MM.1S (cell line): ENCODE measurements at regions not wholly inside any gene's neighbourhood (a gene's known extent, or its start where the extent isn't known, plus 50 kb on each side); places are given as distances from the start of the nearest gene placed in this dataset.

ENCODE experiments used
- DNase-seq: peaks from one replicate; pipeline ENCODE4 v3.0.0-alpha.2; 2015
- H2AFZ ChIP-seq: fragments of 300-600 bp; sonication (generic); 2 replicates; pipeline ENCODE4 v1.6.0; 2016; ENCODE audit warnings: antibody characterized with exemption, low read length
- H3F3A ChIP-seq: fragments of 300-600 bp; sonication (generic); 2 replicates; pipeline ENCODE4 v1.6.1; 2016; ENCODE audit warnings: mild to moderate bottlenecking, antibody characterized with exemption, low read length, moderate library complexity, mixed read lengths; ENCODE audit not compliant: insufficient read depth
- H3K27ac ChIP-seq: fragments of 300-600 bp; sonication (generic); 2 replicates; pipeline ENCODE4 v1.5.1; 2016; ENCODE audit warnings: mild to moderate bottlenecking, low read length
- H3K27me3 ChIP-seq: fragments of 300-600 bp; sonication (generic); replicated peaks from 2 replicates; pipeline ENCODE4 v1.6.0; 2016; ENCODE audit warnings: low read length; ENCODE audit not compliant: insufficient read depth
- H3K36me3 ChIP-seq: fragments of 300-600 bp; sonication (generic); replicated peaks from 2 replicates; pipeline ENCODE4 v1.6.1; 2016; ENCODE audit warnings: mild to moderate bottlenecking, low read length, mixed read lengths; ENCODE audit not compliant: insufficient read depth
- H3K4me1 ChIP-seq: fragments of 300-600 bp; sonication (generic); 2 replicates; pipeline ENCODE4 v1.6.1; 2016; ENCODE audit warnings: low read length, mixed read lengths
- H3K4me2 ChIP-seq: fragments of 300-600 bp; sonication (generic); 2 replicates; pipeline ENCODE4 v1.6.0; 2016; ENCODE audit warnings: low read depth, low read length
- H3K4me3 ChIP-seq: fragments of 300-600 bp; sonication (generic); 2 replicates; pipeline ENCODE4 v1.5.1; 2016; ENCODE audit warnings: low read length, mixed read lengths
- H3K79me2 ChIP-seq: fragments of 300-600 bp; sonication (generic); 2 replicates; pipeline ENCODE4 v1.6.1; 2016; ENCODE audit warnings: mixed run types, low read length, mixed read lengths
- H3K9ac ChIP-seq: fragments of 300-600 bp; sonication (generic); 2 replicates; pipeline ENCODE4 v1.6.1; 2016; ENCODE audit warnings: low read length, mixed read lengths
- H3K9me2 ChIP-seq: fragments of 300-600 bp; sonication (generic); replicated peaks from 2 replicates; pipeline ENCODE4 v1.6.1; 2016; ENCODE audit warnings: mild to moderate bottlenecking, low read length, mixed read lengths; ENCODE audit not compliant: insufficient read depth
- H3K9me3 ChIP-seq: fragments of 300-600 bp; sonication (generic); replicated peaks from 2 replicates; pipeline ENCODE4 v1.6.1; 2016; ENCODE audit warnings: mild to moderate bottlenecking, low read length, mixed read lengths; ENCODE audit not compliant: insufficient read depth
- H4K20me1 ChIP-seq: fragments of 300-600 bp; sonication (generic); 2 replicates; pipeline ENCODE4 v1.6.1; 2016; ENCODE audit warnings: mild to moderate bottlenecking, low read length, moderate library complexity, mixed read lengths; ENCODE audit not compliant: insufficient read depth
- EZH2 ChIP-seq: fragments of 300-600 bp; sonication (generic); optimal IDR thresholded peaks from 2 replicates; pipeline ENCODE3; 2017; ENCODE audit warnings: low read depth, mild to moderate bottlenecking, antibody characterized with exemption, low read length, mixed read lengths
- EZH2phosphoT487 ChIP-seq: fragments of 300-600 bp; sonication (generic); IDR thresholded peaks from 2 replicates; pipeline ENCODE4 v1.6.1; 2018; ENCODE audit warnings: antibody characterized with exemption, low read length
- TF ChIP-seq, protein P1 (sequence below): fragments of 300-600 bp; sonication (generic); IDR thresholded peaks from 2 replicates; pipeline ENCODE4 v1.5.1; 2016; ENCODE audit warnings: antibody characterized with exemption, low read length, mixed read lengths

GRCh38 chr1:115400426-115400825, 62.4 kb upstream of the NGF start:
- H3K27me3 ChIP-seq = no peaks in the 10 kb centered on the region
- H2AFZ ChIP-seq = no peak overlapping the region
- DNase-seq = no peak
- H3K4me1 ChIP-seq = no peaks in the 10 kb centered on the region
- no peak overlapping the region for H3K9ac ChIP-seq
- no peaks in the 10 kb centered on the region for H3K36me3 ChIP-seq
- H4K20me1 ChIP-seq = no peaks in the 10 kb centered on the region
- H3F3A ChIP-seq = no peaks in the 10 kb centered on the region
- H3K27ac ChIP-seq = no peak overlapping the region
- H3K9me3 ChIP-seq = no peaks in the 10 kb centered on the region
- H3K79me2 ChIP-seq = no peaks in the 10 kb centered on the region
- H3K4me3 ChIP-seq = no peak overlapping the region
- no peaks in the 10 kb centered on the region for H3K9me2 ChIP-seq
- no peak overlapping the region for H3K4me2 ChIP-seq
- no peak for TF ChIP-seq EZH2
- TF ChIP-seq, protein P1, sequence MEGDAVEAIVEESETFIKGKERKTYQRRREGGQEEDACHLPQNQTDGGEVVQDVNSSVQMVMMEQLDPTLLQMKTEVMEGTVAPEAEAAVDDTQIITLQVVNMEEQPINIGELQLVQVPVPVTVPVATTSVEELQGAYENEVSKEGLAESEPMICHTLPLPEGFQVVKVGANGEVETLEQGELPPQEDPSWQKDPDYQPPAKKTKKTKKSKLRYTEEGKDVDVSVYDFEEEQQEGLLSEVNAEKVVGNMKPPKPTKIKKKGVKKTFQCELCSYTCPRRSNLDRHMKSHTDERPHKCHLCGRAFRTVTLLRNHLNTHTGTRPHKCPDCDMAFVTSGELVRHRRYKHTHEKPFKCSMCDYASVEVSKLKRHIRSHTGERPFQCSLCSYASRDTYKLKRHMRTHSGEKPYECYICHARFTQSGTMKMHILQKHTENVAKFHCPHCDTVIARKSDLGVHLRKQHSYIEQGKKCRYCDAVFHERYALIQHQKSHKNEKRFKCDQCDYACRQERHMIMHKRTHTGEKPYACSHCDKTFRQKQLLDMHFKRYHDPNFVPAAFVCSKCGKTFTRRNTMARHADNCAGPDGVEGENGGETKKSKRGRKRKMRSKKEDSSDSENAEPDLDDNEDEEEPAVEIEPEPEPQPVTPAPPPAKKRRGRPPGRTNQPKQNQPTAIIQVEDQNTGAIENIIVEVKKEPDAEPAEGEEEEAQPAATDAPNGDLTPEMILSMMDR = no peak
- no peak for TF ChIP-seq EZH2phosphoT487

DNA sequence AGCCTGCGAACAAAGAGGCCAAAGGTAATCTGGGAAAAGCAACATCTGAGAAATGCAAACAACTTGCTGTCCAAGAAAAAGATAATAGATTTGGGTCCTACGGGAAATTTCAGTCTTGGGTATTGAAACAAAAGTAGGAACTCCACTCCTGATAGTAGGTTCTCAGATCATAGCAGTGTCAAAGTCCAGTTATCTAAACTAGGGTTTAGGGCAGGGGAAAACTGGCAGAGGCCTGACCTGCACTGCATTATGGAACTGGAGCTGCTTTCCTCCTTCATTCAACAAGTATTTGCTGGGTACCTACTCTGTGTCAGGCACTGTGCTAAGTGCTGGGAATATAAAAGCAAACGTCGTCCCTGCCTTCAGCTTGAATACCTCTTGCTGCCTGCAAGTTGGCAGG, 60.7 kb upstream of the NGF start:
- Histone ChIP-seq H3K4me3 (no peak overlapping the region), H3K27me3 (no peaks in the 10 kb centered on the region), H3K27ac (no peak overlapping the region), H3K4me2 (no peak overlapping the region), H3K9ac (no peak overlapping the region), H3K4me1 (no peaks in the 10 kb centered on the region), H4K20me1 (no peaks in the 10 kb centered on the region), H3K9me3 (no peaks in the 10 kb centered on the region), H3K36me3 (no peaks in the 10 kb centered on the region), H3K79me2 (no peaks in the 10 kb centered on the region), H2AFZ (no peak overlapping the region), H3K9me2 (no peaks in the 10 kb centered on the region), H3F3A (no peaks in the 10 kb centered on the region)
- no peak for DNase-seq
- TF ChIP-seq EZH2 (no peak), EZH2phosphoT487 (no peak)
- TF ChIP-seq, protein P1 = no peak
